SK-N-SH treated with all-trans-retinoic acid at 6 μM for 48 hours (cell line): ENCODE measurements at regions not wholly inside any gene's neighbourhood (a gene's known extent, or its start where the extent isn't known, plus 50 kb on each side); places are given as distances from the start of the nearest gene placed in this dataset.

ENCODE experiments used
- ARNTL ChIP-seq: fragments of 450-650 bp; formaldehyde crosslinking; IDR thresholded peaks from 2 replicates; pipeline ENCODE4 v1.5.0; 2020; ENCODE audit warnings: low read depth, mild to moderate bottlenecking, moderate library complexity, borderline replicate concordance
- BACH2 ChIP-seq: fragments of 250-450 bp; sonication (Bioruptor Pico); IDR thresholded peaks from 2 replicates; pipeline ENCODE4 v1.9.0; 2021; ENCODE audit warnings: mild to moderate bottlenecking, borderline replicate concordance
- ESRRG ChIP-seq: fragments of 250-450 bp; sonication (Bioruptor Pico); IDR thresholded peaks from 2 replicates; pipeline ENCODE4 v1.6.1; 2021; ENCODE audit warnings: mild to moderate bottlenecking
- RARB ChIP-seq: fragments of 250-450 bp; sonication (Bioruptor Pico); IDR thresholded peaks from 2 replicates; pipeline ENCODE4 v1.8.0; 2021; ENCODE audit warnings: mild to moderate bottlenecking, moderate library complexity
- ZFP30 ChIP-seq: fragments of 450-650 bp; formaldehyde crosslinking; IDR thresholded peaks from 2 replicates; pipeline ENCODE4 v1.5.0; 2022; ENCODE audit warnings: mild to moderate bottlenecking, moderate library complexity
- ZNF565 ChIP-seq: fragments of 450-650 bp; formaldehyde crosslinking; conservative IDR thresholded peaks from 2 replicates; pipeline ENCODE4 v1.5.0; 2020; ENCODE audit warnings: low read depth, mild to moderate bottlenecking, moderate library complexity
- ZNF8 ChIP-seq: fragments of 450-650 bp; formaldehyde crosslinking; IDR thresholded peaks from 2 replicates; pipeline ENCODE4 v1.5.0; 2020; ENCODE audit warnings: mild to moderate bottlenecking, moderate library complexity
- TF ChIP-seq, protein P1 (sequence below): fragments of 250-450 bp; sonication (Bioruptor Pico); IDR thresholded peaks from 2 replicates; pipeline ENCODE4 v1.5.1; 2021; ENCODE audit warnings: mild to moderate bottlenecking, moderate library complexity
- TF ChIP-seq, protein P2 (sequence below): fragments of 250-450 bp; sonication (Bioruptor Pico); IDR thresholded peaks from 2 replicates; pipeline ENCODE4 v1.5.0; 2020; ENCODE audit warnings: mild to moderate bottlenecking, moderate library complexity
- TF ChIP-seq, protein P3 (sequence below): fragments of 250-450 bp; sonication (Bioruptor Pico); IDR thresholded peaks from 2 replicates; pipeline ENCODE4 v1.8.0; 2020; ENCODE audit warnings: mild to moderate bottlenecking, moderate library complexity, borderline replicate concordance
- TF ChIP-seq, protein P4 (sequence below): fragments of 250-450 bp; sonication (Bioruptor Pico); IDR thresholded peaks from 2 replicates; pipeline ENCODE4 v1.5.1; 2020; ENCODE audit warnings: low read depth, mild to moderate bottlenecking, moderate library complexity

DNA sequence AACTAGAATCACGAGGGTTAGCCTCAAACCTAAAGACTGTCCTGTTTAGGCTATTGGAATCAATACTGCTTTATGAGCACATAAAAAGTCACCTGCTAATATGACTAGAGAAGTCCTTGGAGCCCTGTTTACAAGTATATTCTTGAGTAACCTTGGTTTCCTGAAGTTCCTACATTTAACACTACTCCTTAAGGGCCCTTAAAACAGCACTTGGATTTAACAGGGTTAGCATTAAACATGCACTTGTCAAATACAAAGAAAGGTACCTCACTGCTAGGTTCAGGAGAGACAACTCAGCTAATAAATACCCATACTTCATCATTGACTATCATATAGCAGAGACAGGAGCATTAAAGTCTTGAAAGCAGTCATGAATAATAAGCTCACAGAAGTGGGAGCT, 96.7 kb downstream of the SLC5A7 start:
- TF ChIP-seq RARB: no peak
- TF ChIP-seq, protein P1, sequence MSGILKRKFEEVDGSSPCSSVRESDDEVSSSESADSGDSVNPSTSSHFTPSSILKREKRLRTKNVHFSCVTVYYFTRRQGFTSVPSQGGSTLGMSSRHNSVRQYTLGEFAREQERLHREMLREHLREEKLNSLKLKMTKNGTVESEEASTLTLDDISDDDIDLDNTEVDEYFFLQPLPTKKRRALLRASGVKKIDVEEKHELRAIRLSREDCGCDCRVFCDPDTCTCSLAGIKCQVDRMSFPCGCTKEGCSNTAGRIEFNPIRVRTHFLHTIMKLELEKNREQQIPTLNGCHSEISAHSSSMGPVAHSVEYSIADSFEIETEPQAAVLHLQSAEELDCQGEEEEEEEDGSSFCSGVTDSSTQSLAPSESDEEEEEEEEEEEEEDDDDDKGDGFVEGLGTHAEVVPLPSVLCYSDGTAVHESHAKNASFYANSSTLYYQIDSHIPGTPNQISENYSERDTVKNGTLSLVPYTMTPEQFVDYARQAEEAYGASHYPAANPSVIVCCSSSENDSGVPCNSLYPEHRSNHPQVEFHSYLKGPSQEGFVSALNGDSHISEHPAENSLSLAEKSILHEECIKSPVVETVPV: no peak
- TF ChIP-seq, protein P2, sequence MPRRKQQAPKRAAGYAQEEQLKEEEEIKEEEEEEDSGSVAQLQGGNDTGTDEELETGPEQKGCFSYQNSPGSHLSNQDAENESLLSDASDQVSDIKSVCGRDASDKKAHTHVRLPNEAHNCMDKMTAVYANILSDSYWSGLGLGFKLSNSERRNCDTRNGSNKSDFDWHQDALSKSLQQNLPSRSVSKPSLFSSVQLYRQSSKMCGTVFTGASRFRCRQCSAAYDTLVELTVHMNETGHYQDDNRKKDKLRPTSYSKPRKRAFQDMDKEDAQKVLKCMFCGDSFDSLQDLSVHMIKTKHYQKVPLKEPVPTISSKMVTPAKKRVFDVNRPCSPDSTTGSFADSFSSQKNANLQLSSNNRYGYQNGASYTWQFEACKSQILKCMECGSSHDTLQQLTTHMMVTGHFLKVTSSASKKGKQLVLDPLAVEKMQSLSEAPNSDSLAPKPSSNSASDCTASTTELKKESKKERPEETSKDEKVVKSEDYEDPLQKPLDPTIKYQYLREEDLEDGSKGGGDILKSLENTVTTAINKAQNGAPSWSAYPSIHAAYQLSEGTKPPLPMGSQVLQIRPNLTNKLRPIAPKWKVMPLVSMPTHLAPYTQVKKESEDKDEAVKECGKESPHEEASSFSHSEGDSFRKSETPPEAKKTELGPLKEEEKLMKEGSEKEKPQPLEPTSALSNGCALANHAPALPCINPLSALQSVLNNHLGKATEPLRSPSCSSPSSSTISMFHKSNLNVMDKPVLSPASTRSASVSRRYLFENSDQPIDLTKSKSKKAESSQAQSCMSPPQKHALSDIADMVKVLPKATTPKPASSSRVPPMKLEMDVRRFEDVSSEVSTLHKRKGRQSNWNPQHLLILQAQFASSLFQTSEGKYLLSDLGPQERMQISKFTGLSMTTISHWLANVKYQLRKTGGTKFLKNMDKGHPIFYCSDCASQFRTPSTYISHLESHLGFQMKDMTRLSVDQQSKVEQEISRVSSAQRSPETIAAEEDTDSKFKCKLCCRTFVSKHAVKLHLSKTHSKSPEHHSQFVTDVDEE (CRISPR knock-in tag): no peak
- no peak for TF ChIP-seq BACH2 (CRISPR knock-in tag)
- TF ChIP-seq ZNF8 (CRISPR knock-in tag): no peak
- no peak for TF ChIP-seq ESRRG (CRISPR knock-in tag)
- TF ChIP-seq ZFP30 (CRISPR knock-in tag): no peak
- TF ChIP-seq ARNTL (CRISPR knock-in tag): no peak
- TF ChIP-seq, protein P3, sequence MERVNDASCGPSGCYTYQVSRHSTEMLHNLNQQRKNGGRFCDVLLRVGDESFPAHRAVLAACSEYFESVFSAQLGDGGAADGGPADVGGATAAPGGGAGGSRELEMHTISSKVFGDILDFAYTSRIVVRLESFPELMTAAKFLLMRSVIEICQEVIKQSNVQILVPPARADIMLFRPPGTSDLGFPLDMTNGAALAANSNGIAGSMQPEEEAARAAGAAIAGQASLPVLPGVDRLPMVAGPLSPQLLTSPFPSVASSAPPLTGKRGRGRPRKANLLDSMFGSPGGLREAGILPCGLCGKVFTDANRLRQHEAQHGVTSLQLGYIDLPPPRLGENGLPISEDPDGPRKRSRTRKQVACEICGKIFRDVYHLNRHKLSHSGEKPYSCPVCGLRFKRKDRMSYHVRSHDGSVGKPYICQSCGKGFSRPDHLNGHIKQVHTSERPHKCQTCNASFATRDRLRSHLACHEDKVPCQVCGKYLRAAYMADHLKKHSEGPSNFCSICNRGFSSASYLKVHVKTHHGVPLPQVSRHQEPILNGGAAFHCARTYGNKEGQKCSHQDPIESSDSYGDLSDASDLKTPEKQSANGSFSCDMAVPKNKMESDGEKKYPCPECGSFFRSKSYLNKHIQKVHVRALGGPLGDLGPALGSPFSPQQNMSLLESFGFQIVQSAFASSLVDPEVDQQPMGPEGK (CRISPR knock-in tag): no peak
- TF ChIP-seq, protein P4, sequence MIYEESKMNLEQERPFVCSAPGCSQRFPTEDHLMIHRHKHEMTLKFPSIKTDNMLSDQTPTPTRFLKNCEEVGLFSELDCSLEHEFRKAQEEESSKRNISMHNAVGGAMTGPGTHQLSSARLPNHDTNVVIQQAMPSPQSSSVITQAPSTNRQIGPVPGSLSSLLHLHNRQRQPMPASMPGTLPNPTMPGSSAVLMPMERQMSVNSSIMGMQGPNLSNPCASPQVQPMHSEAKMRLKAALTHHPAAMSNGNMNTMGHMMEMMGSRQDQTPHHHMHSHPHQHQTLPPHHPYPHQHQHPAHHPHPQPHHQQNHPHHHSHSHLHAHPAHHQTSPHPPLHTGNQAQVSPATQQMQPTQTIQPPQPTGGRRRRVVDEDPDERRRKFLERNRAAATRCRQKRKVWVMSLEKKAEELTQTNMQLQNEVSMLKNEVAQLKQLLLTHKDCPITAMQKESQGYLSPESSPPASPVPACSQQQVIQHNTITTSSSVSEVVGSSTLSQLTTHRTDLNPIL: no peak
- no peak for TF ChIP-seq ZNF565 (CRISPR knock-in tag)
